ENCODE measurements at regions not wholly inside any gene's neighbourhood (a gene's known extent, or its start where the extent isn't known, plus 50 kb on each side); places are given as distances from the start of the nearest gene placed in this dataset.

- Histone ChIP-seq H3K36me3 (no peaks in the 10 kb centered on the region), H3K27ac (no peak overlapping the region), H3K9me3 (no peaks in the 10 kb centered on the region), H3K27me3 (no peaks in the 10 kb centered on the region), H3K4me1 (peaks cover 4% of the 10 kb centered on the region), H3K9ac (ENCODE audit: low read depth in 2 of 2, low read length in 2 of 2) (no peak overlapping the region), H3K4me3 (no peak overlapping the region)
- DNase-seq = no peak
- no peak for TF ChIP-seq CTCF (IDR thresholded peaks at IDR 0.05)
- intact Hi-C loops (cut with DNase I) = no loop called here
These were observed 241.1 kb upstream of the PIK3R1 start for GRCh38 chr5:67974471-67974870.

GRCh38 chr5:67974054-67974453, 241.5 kb upstream of the PIK3R1 start:
- no peaks in the 10 kb centered on the region for H3K36me3 ChIP-seq
- no peak for DNase-seq
- H3K4me1 ChIP-seq = peaks cover 4% of the 10 kb centered on the region
- H3K9ac ChIP-seq (ENCODE audit: low read depth in 2 of 2, low read length in 2 of 2) = no peak overlapping the region
- no peak for TF ChIP-seq CTCF (IDR thresholded peaks at IDR 0.05)
- H3K9me3 ChIP-seq = no peaks in the 10 kb centered on the region
- intact Hi-C loops (cut with DNase I) = no loop called here
- H3K4me3 ChIP-seq = no peak overlapping the region
- no peak overlapping the region for H3K27ac ChIP-seq
- no peaks in the 10 kb centered on the region for H3K27me3 ChIP-seq

- Histone ChIP-seq H3K9me3 (no peaks in the 10 kb centered on the region), H3K27ac (no peak overlapping the region), H3K36me3 (no peaks in the 10 kb centered on the region), H3K9ac (ENCODE audit: low read depth in 2 of 2, low read length in 2 of 2) (no peak overlapping the region), H3K27me3 (no peaks in the 10 kb centered on the region), H3K4me3 (no peak overlapping the region), H3K4me1 (peaks cover 4% of the 10 kb centered on the region)
- TF ChIP-seq CTCF (IDR thresholded peaks at IDR 0.05) = no peak
- DNase-seq = no peak
- intact Hi-C loops (cut with DNase I) = no loop called here
These were observed 243.4 kb upstream of the PIK3R1 start for GRCh38 chr5:67971971-67972821.

- H3K4me3 ChIP-seq = no peak overlapping the region
- no peak for DNase-seq
- no peaks in the 10 kb centered on the region for H3K36me3 ChIP-seq
- no peak for TF ChIP-seq CTCF (IDR thresholded peaks at IDR 0.05)
- H3K9me3 ChIP-seq = no peaks in the 10 kb centered on the region
- H3K27ac ChIP-seq = no peak overlapping the region
- H3K9ac ChIP-seq (ENCODE audit: low read depth in 2 of 2, low read length in 2 of 2) = no peak overlapping the region
- peaks cover 4% of the 10 kb centered on the region for H3K4me1 ChIP-seq
- intact Hi-C loops (cut with DNase I) = no loop called here
- H3K27me3 ChIP-seq = no peaks in the 10 kb centered on the region
These were observed 244.2 kb upstream of the PIK3R1 start for GRCh38 chr5:67971223-67971830.

GRCh38 chr5:67969631-67970030, 245.9 kb upstream of the PIK3R1 start:
- H3K27ac ChIP-seq = no peak overlapping the region
- no peak overlapping the region for H3K9ac ChIP-seq (ENCODE audit: low read depth in 2 of 2, low read length in 2 of 2)
- intact Hi-C loops (cut with DNase I) = no loop called here
- H3K27me3 ChIP-seq = no peaks in the 10 kb centered on the region
- no peak for DNase-seq
- peaks cover 4% of the 10 kb centered on the region for H3K4me1 ChIP-seq
- no peak overlapping the region for H3K4me3 ChIP-seq
- no peaks in the 10 kb centered on the region for H3K9me3 ChIP-seq
- TF ChIP-seq CTCF (IDR thresholded peaks at IDR 0.05) = no peak
- H3K36me3 ChIP-seq = no peaks in the 10 kb centered on the region
